ENCODE measurements at regions not wholly inside any gene's neighbourhood (a gene's known extent, or its start where the extent isn't known, plus 50 kb on each side); places are given as distances from the start of the nearest gene placed in this dataset.

DNA sequence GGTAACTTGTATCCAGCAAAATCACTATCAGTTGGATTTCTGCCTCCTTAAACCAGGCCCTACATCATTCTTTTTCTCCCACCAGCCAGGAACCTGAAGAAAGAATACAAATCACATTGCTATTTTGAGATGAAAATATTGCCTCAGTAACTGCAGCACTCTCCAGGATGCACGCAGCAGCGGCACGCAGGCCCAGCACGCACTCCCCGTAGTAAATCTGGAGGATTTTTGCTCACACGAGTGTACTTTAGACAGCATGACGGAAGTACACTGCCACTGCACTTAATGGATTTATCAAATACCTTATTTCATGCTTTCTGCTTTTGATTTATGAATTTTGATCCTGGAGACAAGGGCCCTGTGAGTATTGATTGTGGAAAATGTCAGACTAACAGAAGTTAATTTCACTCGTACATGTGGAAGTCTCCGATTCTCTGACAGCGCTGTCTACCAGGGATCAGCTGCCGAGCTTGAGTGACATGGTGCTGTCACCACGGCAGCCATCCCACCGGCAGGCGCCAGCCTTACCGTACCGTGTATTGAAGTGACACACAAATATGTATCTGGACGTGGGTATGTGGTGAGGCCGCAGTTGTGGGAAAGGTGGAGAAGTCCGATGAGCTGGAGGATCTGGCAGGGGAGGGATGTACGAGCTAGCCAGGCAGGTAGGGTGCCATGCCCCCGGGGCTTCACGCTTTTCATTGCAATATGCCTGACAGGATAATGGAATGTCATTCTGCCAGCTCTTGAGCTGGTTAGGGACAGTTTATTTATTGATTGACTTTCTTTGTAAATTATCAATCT, 863.7 kb downstream of the GALR1 start:
- H3K9me3 Mint-ChIP-seq: peaks cover 3% of the 10 kb centered on the region
- no peak overlapping the region for H3K27ac Mint-ChIP-seq

DNA sequence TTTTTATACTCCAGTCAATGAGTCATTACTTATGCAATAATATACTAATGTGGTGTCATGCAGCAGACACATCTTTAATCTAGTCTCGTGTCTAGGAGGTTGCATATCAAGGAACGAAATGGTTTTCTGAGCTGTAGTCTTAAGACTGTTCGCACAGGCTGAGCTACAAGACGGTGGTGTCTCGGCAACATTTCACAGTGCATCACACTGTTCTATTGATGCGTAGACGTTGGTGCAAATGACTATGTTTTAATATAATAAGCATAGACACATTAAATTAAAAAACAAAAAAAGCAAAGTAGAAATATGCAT, 864.2 kb downstream of the GALR1 start:
- no peaks in the 10 kb centered on the region for H3K36me3 Mint-ChIP-seq (ENCODE audit: low read depth)
- no peaks in the 10 kb centered on the region for H3K27me3 Mint-ChIP-seq (ENCODE audit: low read depth)
- H3K4me1 Mint-ChIP-seq (ENCODE audit: low read depth): no peaks in the 10 kb centered on the region

More for the DNA sequence above, 863.7 kb downstream of the GALR1 start:
- H3K4me1 Mint-ChIP-seq (ENCODE audit: low read depth): no peaks in the 10 kb centered on the region
- H3K36me3 Mint-ChIP-seq (ENCODE audit: low read depth): no peaks in the 10 kb centered on the region
- no peak overlapping the region for H3K4me3 Mint-ChIP-seq
- DNase-seq (ENCODE audit: low spot score): no peak
- no peaks in the 10 kb centered on the region for H3K27me3 Mint-ChIP-seq (ENCODE audit: low read depth)

DNA sequence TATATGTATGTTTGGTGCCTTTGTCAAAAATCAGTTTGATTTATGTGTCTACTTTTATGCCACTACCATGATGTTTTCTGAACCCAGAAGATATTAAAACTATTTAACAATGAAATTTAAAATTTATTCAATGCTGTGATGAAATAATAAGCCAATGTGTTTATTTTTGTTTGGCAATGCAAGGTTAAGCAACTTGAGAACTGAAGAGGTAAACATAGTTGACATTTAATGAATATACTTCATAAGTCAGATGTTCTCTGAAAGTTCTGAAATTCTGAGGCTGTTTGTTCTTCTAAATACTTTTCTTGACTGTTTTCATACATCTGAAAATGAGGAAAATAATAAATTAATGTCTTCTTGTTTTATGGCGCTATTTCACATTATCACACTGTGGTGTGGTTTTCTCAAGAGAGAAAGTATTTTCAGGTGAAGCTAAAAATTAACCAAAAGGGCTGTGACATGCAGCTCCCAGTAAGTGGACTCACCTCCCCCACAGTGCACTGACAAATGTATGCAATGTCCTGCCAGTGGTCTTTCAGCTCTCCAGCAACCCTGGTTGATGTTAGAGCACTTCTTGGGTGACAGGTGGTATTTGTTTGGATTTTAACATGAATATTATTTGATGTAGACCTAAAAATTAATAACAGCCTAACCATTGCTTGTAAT, 863.6 kb upstream of the SALL3 start:
- H3K4me1 Mint-ChIP-seq (ENCODE audit: low read depth): no peaks in the 10 kb centered on the region
- no peak overlapping the region for H3K4me3 Mint-ChIP-seq
- DNase-seq (ENCODE audit: low spot score): no peak
- no peak overlapping the region for H3K27ac Mint-ChIP-seq
- H3K27me3 Mint-ChIP-seq (ENCODE audit: low read depth): no peaks in the 10 kb centered on the region
- no peaks in the 10 kb centered on the region for H3K36me3 Mint-ChIP-seq (ENCODE audit: low read depth)
- H3K9me3 Mint-ChIP-seq: peaks cover 21% of the 10 kb centered on the region

More for the DNA sequence above, 864.2 kb downstream of the GALR1 start:
- H3K27ac Mint-ChIP-seq: no peak overlapping the region
- no peak overlapping the region for H3K4me3 Mint-ChIP-seq
- peaks cover 8% of the 10 kb centered on the region for H3K9me3 Mint-ChIP-seq
- DNase-seq (ENCODE audit: low spot score): no peak

DNA sequence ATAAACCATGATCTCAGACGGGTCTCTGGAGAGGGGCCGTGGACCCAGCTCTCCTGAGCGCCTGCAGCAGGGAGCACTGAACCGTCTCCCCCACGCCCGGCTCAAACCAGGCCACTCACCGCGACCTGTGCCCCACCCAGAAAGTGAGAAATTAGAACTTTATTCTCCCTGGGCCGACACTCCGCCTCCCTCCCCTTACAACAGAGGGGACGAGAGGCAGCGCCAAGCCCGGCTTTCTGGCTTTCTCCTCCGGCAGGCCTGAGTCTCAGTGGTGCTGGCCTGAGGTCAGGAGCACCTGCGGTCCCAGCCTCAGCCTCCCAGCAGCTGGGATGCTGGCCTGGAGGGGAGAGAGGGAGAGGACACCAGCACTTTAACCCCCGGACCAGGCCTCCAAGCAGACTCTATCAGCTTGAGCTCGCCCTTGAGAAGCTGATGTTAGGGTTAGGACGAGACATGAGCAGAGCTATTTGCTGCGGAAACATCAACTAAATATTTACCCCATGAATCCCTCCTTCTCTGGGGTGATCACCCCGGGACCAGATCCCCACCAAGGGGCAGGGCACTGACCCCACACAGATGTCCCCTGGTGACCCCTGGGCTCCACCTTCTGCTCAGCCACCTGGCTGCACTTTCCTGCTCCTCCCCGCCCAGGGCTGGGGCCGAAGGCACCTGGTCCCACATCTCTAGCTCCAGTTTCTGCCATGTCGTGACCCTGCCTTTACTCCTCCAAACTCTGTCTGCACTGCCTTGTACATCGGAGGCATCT, 856.3 kb upstream of the SALL3 start:
- Mint-ChIP-seq H3K27ac (no peak overlapping the region), H3K4me3 (no peak overlapping the region), H3K36me3 (ENCODE audit: low read depth) (peaks cover 4% of the 10 kb centered on the region), H3K27me3 (ENCODE audit: low read depth) (no peaks in the 10 kb centered on the region), H3K9me3 (peaks cover 45% of the 10 kb centered on the region), H3K4me1 (ENCODE audit: low read depth) (no peaks in the 10 kb centered on the region)
- DNase-seq (ENCODE audit: low spot score): no peak

DNA sequence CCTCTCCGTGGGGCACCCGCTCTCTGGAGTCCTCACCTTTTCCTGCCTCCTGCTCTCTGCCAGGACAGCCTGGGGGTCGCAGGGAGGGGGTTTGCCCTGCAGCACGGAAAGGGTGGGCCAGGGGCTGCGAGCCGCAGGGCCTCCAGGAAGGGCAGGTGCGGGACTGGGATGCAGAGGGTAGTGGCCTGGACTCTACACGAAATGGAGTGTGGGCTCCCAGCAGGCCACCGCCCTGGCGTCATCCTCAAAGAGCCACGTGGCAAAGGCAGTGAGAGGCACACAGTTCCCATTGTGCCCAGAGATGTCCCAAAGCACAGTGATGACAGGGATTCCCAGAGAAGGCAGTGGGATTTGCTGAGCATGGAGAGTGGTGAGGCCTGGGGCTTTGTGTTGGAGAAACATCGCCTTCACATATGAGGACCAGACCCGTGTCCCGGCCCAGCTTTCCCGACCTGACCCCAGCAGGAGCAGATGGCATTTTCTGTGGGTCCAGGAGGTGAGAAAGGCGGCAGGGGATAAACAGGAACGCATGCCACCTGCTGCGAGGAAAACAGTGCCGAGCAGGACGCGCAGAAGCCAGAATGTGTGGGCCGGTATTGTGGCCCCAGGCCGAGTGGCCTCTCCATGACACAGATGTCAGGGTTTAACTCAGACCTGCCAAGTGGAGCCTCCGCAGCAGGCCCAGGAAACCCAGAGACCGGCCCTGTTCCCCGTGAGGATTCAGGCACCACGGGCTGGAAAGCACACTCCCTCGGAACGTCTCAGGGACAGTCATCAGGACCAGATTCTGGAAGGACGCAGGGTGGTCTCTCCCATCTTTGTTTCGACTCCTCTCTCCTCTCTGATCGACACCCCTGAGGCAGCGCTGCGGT, 855.5 kb upstream of the SALL3 start:
- no peaks in the 10 kb centered on the region for H3K4me1 Mint-ChIP-seq (ENCODE audit: low read depth)

DNA sequence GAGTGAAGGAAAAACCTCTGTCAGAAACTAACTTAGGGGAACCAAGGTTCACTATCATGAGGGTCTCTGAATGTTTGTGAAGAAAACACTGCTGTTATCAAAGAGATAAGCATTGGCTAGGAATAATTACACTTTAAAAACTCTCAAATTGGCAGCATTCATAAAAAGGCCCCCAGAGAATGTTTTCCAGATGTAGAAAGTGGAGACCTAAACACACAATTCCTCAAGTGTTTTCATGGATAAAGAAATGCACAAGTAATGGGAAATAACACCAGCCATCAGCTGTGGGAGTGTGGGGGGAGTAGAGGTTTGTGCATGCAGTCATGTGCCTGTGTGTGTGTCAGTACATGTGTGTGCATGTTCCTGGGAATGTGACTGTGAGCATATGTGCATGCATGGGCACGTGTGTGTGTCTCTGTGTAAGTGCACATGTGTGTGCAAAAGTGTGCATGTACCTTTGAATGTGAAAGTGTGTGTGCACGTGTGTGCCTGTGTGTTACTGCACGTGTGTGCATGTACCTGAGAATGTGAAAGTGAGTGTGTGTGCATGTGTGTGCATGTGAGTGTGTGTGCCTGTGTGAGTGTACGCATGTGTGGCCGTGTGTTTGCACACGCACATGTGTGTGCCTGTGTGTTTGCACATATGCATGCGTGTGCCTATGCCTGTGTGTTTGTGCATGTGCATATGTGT, 854.3 kb upstream of the SALL3 start:
- Mint-ChIP-seq H3K4me3 (no peak overlapping the region), H3K9me3 (peaks cover 29% of the 10 kb centered on the region), H3K36me3 (ENCODE audit: low read depth) (peaks cover 4% of the 10 kb centered on the region), H3K27ac (no peak overlapping the region), H3K27me3 (ENCODE audit: low read depth) (no peaks in the 10 kb centered on the region), H3K4me1 (ENCODE audit: low read depth) (no peaks in the 10 kb centered on the region)
- no peak for DNase-seq (ENCODE audit: low spot score)

More for the DNA sequence above, 855.5 kb upstream of the SALL3 start:
- H3K27ac Mint-ChIP-seq: no peak overlapping the region
- no peak overlapping the region for H3K4me3 Mint-ChIP-seq
- H3K36me3 Mint-ChIP-seq (ENCODE audit: low read depth): peaks cover 4% of the 10 kb centered on the region
- no peaks in the 10 kb centered on the region for H3K27me3 Mint-ChIP-seq (ENCODE audit: low read depth)
- no peak for DNase-seq (ENCODE audit: low spot score)
- H3K9me3 Mint-ChIP-seq: peaks cover 40% of the 10 kb centered on the region

DNA sequence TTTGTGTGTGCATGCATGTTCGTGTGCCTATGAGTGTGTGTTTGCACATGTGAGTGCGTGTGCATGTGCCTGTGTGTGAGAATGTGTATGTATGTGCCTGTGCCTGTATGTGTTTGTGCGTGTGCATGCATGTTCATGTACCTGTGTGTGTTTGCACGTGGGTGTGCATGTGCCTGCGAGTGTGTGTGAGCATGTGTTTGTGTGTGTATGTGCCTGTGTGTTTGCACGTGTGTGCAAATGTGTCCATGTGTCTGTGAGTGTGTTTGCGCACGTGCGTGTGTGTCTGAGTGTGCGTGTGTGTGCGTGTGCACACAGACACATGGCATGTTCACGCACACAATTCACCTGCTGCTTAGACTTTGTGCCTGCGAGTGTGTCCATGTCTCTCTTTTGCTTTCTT, 853.5 kb upstream of the SALL3 start:
- Mint-ChIP-seq H3K4me1 (ENCODE audit: low read depth) (no peaks in the 10 kb centered on the region), H3K36me3 (ENCODE audit: low read depth) (peaks cover 4% of the 10 kb centered on the region), H3K27ac (no peak overlapping the region), H3K9me3 (peaks cover 29% of the 10 kb centered on the region), H3K4me3 (no peak overlapping the region), H3K27me3 (ENCODE audit: low read depth) (no peaks in the 10 kb centered on the region)
- no peak for DNase-seq (ENCODE audit: low spot score)

DNA sequence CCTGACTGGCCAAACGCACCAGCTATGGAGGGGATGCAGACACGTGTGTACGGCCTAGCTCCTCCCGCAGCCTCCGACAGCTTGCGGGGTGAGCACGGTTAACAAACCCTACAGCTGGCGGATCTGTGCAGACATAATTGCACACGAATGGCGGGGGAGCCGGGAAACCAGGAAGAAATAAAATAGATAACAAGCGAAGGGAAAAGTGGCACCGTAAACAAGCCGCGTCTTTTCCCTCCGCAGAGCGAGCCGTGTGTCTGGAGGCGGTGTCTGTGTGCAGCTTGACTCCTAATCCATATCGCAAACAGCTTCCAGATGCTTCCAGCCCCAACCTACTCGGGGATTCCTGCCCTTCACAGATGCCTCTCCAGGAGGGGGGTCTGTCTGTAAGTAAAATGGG, 853.1 kb upstream of the SALL3 start:
- peaks cover 4% of the 10 kb centered on the region for H3K36me3 Mint-ChIP-seq (ENCODE audit: low read depth)
- H3K4me1 Mint-ChIP-seq (ENCODE audit: low read depth): no peaks in the 10 kb centered on the region
- no peaks in the 10 kb centered on the region for H3K27me3 Mint-ChIP-seq (ENCODE audit: low read depth)
- no peak overlapping the region for H3K4me3 Mint-ChIP-seq
- H3K27ac Mint-ChIP-seq: no peak overlapping the region
- DNase-seq (ENCODE audit: low spot score): no peak
- H3K9me3 Mint-ChIP-seq: peaks cover 29% of the 10 kb centered on the region

DNA sequence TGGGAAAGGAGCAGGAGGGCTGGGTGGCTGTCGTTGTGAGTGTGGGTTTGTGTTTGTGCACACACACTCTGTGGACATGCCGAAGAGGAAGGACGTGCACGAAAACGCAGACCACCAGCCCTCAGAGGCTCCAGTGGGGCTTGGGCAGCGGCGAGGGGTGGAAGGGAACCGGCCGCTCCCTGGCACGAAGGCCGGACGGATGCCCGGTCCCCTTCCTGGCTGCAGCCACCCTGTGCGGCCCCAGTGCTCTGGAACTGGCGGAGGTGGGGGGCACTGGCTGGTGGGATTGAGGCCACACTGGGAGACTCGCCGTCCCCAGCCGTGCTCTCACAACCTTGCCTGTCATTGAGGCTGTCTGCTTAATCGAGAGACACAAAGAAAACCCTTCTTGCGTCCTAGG, 852.6 kb upstream of the SALL3 start:
- peaks cover 29% of the 10 kb centered on the region for H3K9me3 Mint-ChIP-seq
- no peak overlapping the region for H3K4me3 Mint-ChIP-seq
- H3K27me3 Mint-ChIP-seq (ENCODE audit: low read depth): no peaks in the 10 kb centered on the region
- no peaks in the 10 kb centered on the region for H3K4me1 Mint-ChIP-seq (ENCODE audit: low read depth)
- no peak for DNase-seq (ENCODE audit: low spot score)
- H3K36me3 Mint-ChIP-seq (ENCODE audit: low read depth): peaks cover 4% of the 10 kb centered on the region
- no peak overlapping the region for H3K27ac Mint-ChIP-seq

DNA sequence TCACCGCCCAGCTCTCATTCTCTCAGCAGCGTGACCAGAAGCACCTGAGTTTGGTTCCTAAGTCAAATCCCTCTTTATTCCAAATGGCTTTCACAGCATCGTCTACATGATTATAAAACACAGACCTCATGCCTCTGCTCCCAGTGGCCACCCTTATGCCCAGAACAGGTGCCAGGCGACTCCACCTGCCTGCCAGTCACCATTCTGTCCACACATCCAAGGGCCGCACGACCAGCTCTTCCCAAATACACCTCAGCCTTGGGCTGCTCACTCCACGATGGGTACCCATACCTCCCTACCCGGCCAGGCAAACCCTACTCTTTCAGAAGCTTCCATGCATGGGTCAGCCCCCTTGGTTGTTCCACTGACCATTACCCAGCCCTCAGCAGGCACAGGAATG, 851.6 kb upstream of the SALL3 start:
- Mint-ChIP-seq H3K4me1 (ENCODE audit: low read depth) (no peaks in the 10 kb centered on the region), H3K4me3 (no peak overlapping the region), H3K36me3 (ENCODE audit: low read depth) (peaks cover 4% of the 10 kb centered on the region), H3K27ac (no peak overlapping the region), H3K27me3 (ENCODE audit: low read depth) (no peaks in the 10 kb centered on the region), H3K9me3 (peaks cover 29% of the 10 kb centered on the region)
- DNase-seq (ENCODE audit: low spot score): no peak

DNA sequence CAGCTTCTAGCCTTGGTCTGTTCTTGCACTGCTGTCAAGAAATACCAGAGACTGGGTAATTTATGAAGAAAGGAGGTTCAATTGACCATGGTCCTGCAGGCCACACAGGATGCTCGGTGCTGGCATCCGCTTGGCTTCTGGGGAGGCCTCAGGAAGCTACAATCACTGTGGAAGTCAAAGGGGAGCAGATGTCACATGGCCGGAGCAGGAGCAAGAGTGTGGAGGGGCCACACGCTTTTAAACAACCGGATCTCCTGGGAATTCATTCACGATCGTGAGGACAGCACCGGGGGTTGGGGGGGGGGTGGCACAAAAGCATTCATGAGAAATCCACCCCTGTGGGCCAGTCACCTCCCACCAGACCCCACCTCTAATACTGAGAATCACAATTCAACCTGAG, 850.4 kb upstream of the SALL3 start:
- Mint-ChIP-seq H3K27ac (no peak overlapping the region), H3K4me1 (ENCODE audit: low read depth) (no peaks in the 10 kb centered on the region), H3K4me3 (no peak overlapping the region), H3K27me3 (ENCODE audit: low read depth) (no peaks in the 10 kb centered on the region), H3K36me3 (ENCODE audit: low read depth) (peaks cover 4% of the 10 kb centered on the region), H3K9me3 (peaks cover 29% of the 10 kb centered on the region)
- no peak for DNase-seq (ENCODE audit: low spot score)

DNA sequence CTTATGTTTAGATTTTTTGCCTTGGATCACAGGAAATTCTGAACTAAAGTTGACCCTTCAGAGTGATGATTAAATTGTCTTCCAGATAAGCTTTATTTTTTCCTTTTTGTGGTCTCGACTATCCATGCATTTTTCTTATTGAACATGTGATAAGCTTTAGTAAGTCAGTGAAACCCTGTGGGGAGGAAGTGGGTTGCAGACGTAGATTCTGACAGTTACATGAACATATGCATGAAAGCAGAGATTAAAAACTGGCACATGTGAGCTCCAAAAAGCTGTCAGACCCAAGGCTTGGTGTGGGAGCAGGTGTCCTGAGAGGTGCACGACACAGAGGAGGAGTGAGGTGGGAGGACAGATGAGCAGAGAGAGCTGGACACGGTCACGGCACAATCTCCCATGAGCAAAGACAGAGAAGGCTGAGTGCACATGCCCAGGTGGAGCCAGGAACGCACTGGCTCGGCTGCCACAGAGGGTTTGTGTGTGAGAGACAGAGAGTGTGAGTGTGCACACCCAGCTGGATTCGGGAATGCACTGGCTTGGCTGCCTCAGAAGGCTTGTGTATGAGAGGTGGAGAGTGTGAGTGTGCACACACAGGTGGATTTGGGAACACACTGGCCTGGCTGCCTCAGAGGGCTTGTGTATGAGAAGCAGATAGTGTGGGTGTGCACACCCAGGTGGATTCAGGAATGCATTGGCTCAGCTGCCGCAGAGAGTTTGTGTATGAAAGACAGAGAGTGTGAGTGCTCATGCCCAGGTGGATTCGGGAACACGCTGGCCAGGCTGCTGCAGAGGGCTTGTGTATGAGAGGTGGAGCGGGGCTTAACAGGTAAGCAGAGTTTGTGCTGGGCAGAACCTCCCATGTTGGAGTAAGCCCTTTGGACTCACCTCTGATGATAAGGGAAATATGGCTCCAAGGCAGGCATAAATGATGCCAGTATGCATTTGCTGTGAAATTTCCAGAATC, 849.1 kb upstream of the SALL3 start:
- no peak overlapping the region for H3K4me3 Mint-ChIP-seq
- no peaks in the 10 kb centered on the region for H3K4me1 Mint-ChIP-seq (ENCODE audit: low read depth)
- no peak for DNase-seq (ENCODE audit: low spot score)
- peaks cover 4% of the 10 kb centered on the region for H3K36me3 Mint-ChIP-seq (ENCODE audit: low read depth)
- no peak overlapping the region for H3K27ac Mint-ChIP-seq
- peaks cover 25% of the 10 kb centered on the region for H3K9me3 Mint-ChIP-seq
- H3K27me3 Mint-ChIP-seq (ENCODE audit: low read depth): no peaks in the 10 kb centered on the region
